ENCODE measurements at regions not wholly inside any gene's neighbourhood (a gene's known extent, or its start where the extent isn't known, plus 50 kb on each side); places are given as distances from the start of the nearest gene placed in this dataset.

GRCh38 chr1:83593073-83593472 is 405.9 kb downstream of the TTLL7 start:
- H3K27ac ChIP-seq, result no peak overlapping the region
- TF ChIP-seq POLR2AphosphoS5 (IDR thresholded peaks at IDR 0.05), result no peak
- no peak for TF ChIP-seq CTCF (IDR thresholded peaks at IDR 0.05)
- TF ChIP-seq POLR2A (IDR thresholded peaks at IDR 0.05), result no peak
- no peak for TF ChIP-seq EP300 (IDR thresholded peaks at IDR 0.05)
- H3K27me3 ChIP-seq, result no peaks in the 10 kb centered on the region
- no peak for DNase-seq
- peaks cover 0 to 9% (median 0%) of the 10 kb centered on the region in 4 donors for H3K9me3 ChIP-seq
- WGBS, 5 donors, result 77 to 88% (median 83%) methylated on average over 1 of the region's 1 CpG
- H3K4me3 ChIP-seq, result no peak overlapping the region
- intact Hi-C loops (cut with DNase I; ENCODE audit: low total_unique reads), result no loop called here
- H3K36me3 ChIP-seq, result no peaks in the 10 kb centered on the region
- no peaks in the 10 kb centered on the region for H3K4me1 ChIP-seq

- TF ChIP-seq CTCF (IDR thresholded peaks at IDR 0.05) (no peak), EP300 (IDR thresholded peaks at IDR 0.05) (no peak), POLR2AphosphoS5 (IDR thresholded peaks at IDR 0.05) (no peak), POLR2A (IDR thresholded peaks at IDR 0.05) (no peak)
- Histone ChIP-seq H3K27me3 (no peaks in the 10 kb centered on the region), H3K4me3 (no peak overlapping the region), H3K36me3 (no peaks in the 10 kb centered on the region), H3K9me3 (peaks cover 0 to 11% (median 3%) of the 10 kb centered on the region in 4 donors), H3K4me1 (no peaks in the 10 kb centered on the region), H3K27ac (no peak overlapping the region)
- no peak for DNase-seq
- intact Hi-C loops (cut with DNase I; ENCODE audit: low total_unique reads), result no loop called here
Observed at GRCh38 chr1:83588140-83588539, 410.8 kb downstream of the TTLL7 start.

GRCh38 chr1:83583351-83584014 is 415.4 kb downstream of the TTLL7 start:
- no peaks in the 10 kb centered on the region for H3K4me1 ChIP-seq
- H3K27me3 ChIP-seq, result no peaks in the 10 kb centered on the region
- H3K4me3 ChIP-seq, result no peak overlapping the region
- H3K9me3 ChIP-seq, result peaks cover 0 to 26% (median 11%) of the 10 kb centered on the region in 4 donors
- peak in 1 of 2 donors; percentile 38 for DNase-seq
- H3K27ac ChIP-seq, result no peak overlapping the region
- intact Hi-C loops (cut with DNase I; ENCODE audit: low total_unique reads), result no loop called here
- H3K36me3 ChIP-seq, result no peaks in the 10 kb centered on the region
- WGBS, 5 donors, result 59 to 82% (median 68%) methylated on average over 1 to 4 of the region's 4 CpGs
- TF ChIP-seq POLR2A (IDR thresholded peaks at IDR 0.05) (no peak), EP300 (IDR thresholded peaks at IDR 0.05) (no peak), POLR2AphosphoS5 (IDR thresholded peaks at IDR 0.05) (no peak), CTCF (IDR thresholded peaks at IDR 0.05) (no peak)

GRCh38 chr1:83581747-83582146 is 417.2 kb downstream of the TTLL7 start:
- H3K27ac ChIP-seq, result no peak overlapping the region
- H3K27me3 ChIP-seq, result no peaks in the 10 kb centered on the region
- no peak for TF ChIP-seq EP300 (IDR thresholded peaks at IDR 0.05)
- TF ChIP-seq POLR2A (IDR thresholded peaks at IDR 0.05), result no peak
- TF ChIP-seq CTCF (IDR thresholded peaks at IDR 0.05), result no peak
- no peak for TF ChIP-seq POLR2AphosphoS5 (IDR thresholded peaks at IDR 0.05)
- 83 to 92% (median 88%) methylated on average over 8 of the region's 8 CpGs for WGBS, 5 donors
- H3K36me3 ChIP-seq, result no peaks in the 10 kb centered on the region
- H3K9me3 ChIP-seq, result peaks cover 0 to 26% (median 11%) of the 10 kb centered on the region in 4 donors
- intact Hi-C loops (cut with DNase I; ENCODE audit: low total_unique reads), result no loop called here
- no peak overlapping the region for H3K4me3 ChIP-seq
- H3K4me1 ChIP-seq, result no peaks in the 10 kb centered on the region
- DNase-seq, result no peak

Measured in stomach (tissue), 8 donors.